ENCODE measurements at regions not wholly inside any gene's neighbourhood (a gene's known extent, or its start where the extent isn't known, plus 50 kb on each side); places are given as distances from the start of the nearest gene placed in this dataset.
A peak's percentile ranks its signal among the peaks of the same experiment; 100 is the strongest.

DNA sequence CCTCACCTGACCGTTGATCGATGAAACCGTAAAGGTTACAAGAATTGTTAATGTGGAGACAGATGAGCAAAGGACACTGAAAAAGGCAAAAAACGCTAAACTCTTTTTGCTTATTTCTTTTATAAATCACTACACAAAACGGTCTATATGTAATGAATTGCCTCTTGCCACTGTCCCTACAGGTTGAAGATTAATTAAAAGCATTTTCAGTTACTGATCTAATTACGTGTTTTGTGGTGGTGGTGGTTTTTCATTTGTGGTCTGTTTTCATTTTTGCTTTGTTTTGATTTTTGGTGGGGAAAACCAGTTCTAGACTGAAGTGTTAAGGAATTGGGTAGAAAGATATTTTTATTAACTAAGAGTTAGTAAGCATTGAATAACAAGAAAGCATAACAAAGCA, 299.2 kb upstream of the LRRN1 start:
- no peaks in the 10 kb centered on the region for H3K36me3 Mint-ChIP-seq (ENCODE audit: low read depth)
- no peaks in the 10 kb centered on the region for H3K27me3 Mint-ChIP-seq (ENCODE audit: low read depth)
- TF ChIP-seq, protein P1, sequence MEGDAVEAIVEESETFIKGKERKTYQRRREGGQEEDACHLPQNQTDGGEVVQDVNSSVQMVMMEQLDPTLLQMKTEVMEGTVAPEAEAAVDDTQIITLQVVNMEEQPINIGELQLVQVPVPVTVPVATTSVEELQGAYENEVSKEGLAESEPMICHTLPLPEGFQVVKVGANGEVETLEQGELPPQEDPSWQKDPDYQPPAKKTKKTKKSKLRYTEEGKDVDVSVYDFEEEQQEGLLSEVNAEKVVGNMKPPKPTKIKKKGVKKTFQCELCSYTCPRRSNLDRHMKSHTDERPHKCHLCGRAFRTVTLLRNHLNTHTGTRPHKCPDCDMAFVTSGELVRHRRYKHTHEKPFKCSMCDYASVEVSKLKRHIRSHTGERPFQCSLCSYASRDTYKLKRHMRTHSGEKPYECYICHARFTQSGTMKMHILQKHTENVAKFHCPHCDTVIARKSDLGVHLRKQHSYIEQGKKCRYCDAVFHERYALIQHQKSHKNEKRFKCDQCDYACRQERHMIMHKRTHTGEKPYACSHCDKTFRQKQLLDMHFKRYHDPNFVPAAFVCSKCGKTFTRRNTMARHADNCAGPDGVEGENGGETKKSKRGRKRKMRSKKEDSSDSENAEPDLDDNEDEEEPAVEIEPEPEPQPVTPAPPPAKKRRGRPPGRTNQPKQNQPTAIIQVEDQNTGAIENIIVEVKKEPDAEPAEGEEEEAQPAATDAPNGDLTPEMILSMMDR (IDR thresholded peaks at IDR 0.05; ENCODE audit: unreplicated experiment in 3 of 3): no peak
- H3K4me1 Mint-ChIP-seq: peaks cover 33% of the 10 kb centered on the region
- H3K9me3 Mint-ChIP-seq: peaks cover 6% of the 10 kb centered on the region
- no peak overlapping the region for H3K4me3 Mint-ChIP-seq
- no peak overlapping the region for H3K27ac Mint-ChIP-seq

DNA sequence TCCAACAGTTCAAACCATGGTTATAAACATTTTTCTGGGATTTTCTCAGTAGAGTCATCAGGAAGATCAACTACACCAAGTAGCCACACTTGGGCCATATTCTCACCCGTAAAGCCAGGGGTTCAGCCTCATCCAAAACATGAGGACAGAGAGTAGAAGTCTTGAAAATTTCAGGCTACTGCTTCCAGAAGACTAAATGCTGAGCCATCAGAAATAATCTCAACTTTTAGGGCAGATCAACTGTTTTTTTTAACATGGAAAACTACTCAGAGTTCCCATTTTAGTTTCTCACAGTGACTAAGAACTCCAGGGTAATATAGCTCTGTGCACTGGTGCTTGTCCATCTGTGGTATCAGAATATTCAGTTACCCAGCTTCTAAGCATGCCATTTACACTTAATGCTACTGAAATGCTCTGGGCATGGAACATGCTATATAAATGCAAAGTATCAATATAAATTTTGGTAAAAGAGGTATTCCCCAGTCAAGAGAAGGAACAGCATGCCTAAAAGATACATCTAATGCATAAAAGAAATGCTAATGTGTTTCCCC, 300.1 kb upstream of the LRRN1 start:
- Mint-ChIP-seq H3K4me3 (no peak overlapping the region), H3K27me3 (ENCODE audit: low read depth) (no peaks in the 10 kb centered on the region), H3K36me3 (ENCODE audit: low read depth) (no peaks in the 10 kb centered on the region), H3K4me1 (peaks cover 24% of the 10 kb centered on the region), H3K27ac (no peak overlapping the region), H3K9me3 (peaks cover 6% of the 10 kb centered on the region)
- TF ChIP-seq, protein P1 (IDR thresholded peaks at IDR 0.05; ENCODE audit: unreplicated experiment in 3 of 3): no peak

DNA sequence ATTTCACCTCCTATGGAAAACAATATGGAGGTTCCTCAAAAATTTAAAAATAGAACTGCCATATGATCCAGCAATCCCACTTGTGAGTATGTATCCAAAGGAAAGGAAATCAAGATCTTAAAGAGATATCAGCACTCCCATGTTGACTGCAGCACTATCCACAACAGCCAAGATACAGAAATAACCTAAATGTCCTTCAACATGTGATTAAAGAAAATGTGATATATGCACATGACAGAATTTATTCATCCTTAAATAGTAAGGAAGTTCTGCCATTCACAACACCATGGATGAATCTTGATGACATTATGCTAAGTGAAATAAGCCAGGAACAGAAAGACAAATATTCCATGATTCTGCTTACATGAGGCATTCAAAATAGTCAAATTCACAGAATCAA, 303.6 kb upstream of the LRRN1 start:
- Mint-ChIP-seq H3K4me1 (peaks cover 8% of the 10 kb centered on the region), H3K27me3 (ENCODE audit: low read depth) (no peaks in the 10 kb centered on the region), H3K27ac (peak overlapping the region in 1 of 3 experiments; percentile 9), H3K4me3 (no peak overlapping the region), H3K36me3 (ENCODE audit: low read depth) (no peaks in the 10 kb centered on the region), H3K9me3 (peaks cover 18% of the 10 kb centered on the region)
- TF ChIP-seq, protein P1 (IDR thresholded peaks at IDR 0.05; ENCODE audit: unreplicated experiment in 3 of 3): no peak

DNA sequence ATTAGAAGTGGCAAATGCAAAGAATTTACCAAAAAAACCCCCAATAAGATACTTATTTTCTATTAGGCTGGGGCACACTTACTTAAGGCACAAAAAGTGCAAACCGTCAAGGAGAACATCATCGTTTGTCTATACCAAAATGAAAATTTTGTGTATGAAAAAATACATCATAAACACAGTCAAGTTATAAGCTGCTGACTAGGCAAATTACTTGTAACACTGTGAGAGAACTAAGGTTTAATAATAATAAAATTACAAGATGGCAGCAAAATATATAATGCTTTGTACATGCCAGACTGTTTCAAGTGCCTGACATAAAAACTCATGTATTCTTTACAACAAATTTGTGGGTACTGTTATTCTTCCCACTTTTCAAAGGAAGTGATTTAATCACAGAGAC, 297.2 kb upstream of the CRBN start:
- TF ChIP-seq, protein P1 (IDR thresholded peaks at IDR 0.05; ENCODE audit: unreplicated experiment in 3 of 3): no peak
- no peaks in the 10 kb centered on the region for H3K36me3 Mint-ChIP-seq (ENCODE audit: low read depth)
- no peak overlapping the region for H3K27ac Mint-ChIP-seq
- no peaks in the 10 kb centered on the region for H3K27me3 Mint-ChIP-seq (ENCODE audit: low read depth)
- H3K4me1 Mint-ChIP-seq: no peaks in the 10 kb centered on the region
- H3K4me3 Mint-ChIP-seq: no peak overlapping the region
- H3K9me3 Mint-ChIP-seq: peaks cover 3% of the 10 kb centered on the region

DNA sequence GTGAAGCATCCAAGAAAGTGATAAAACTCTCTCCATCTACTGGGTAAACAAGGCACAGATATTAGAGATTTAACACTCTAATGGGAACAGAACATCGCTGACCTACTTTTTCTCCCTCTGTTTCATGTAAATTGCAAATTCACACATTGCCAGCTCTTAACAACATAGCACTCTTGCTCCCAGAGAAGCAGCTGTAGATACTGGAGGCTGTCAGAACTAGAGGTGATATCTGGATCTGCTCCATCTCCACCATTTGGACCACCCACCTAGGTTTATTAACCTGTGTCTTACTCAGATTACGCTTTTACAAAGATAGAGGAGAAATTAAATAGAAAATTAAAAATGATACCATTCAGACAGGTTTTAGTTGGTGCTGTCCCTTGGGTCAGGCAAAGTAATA, 289.1 kb upstream of the CRBN start:
- Mint-ChIP-seq H3K27ac (no peak overlapping the region), H3K4me1 (no peaks in the 10 kb centered on the region), H3K9me3 (no peaks in the 10 kb centered on the region), H3K4me3 (no peak overlapping the region), H3K36me3 (ENCODE audit: low read depth) (no peaks in the 10 kb centered on the region), H3K27me3 (ENCODE audit: low read depth) (no peaks in the 10 kb centered on the region)
- TF ChIP-seq, protein P1 (IDR thresholded peaks at IDR 0.05; ENCODE audit: unreplicated experiment in 3 of 3): no peak

DNA sequence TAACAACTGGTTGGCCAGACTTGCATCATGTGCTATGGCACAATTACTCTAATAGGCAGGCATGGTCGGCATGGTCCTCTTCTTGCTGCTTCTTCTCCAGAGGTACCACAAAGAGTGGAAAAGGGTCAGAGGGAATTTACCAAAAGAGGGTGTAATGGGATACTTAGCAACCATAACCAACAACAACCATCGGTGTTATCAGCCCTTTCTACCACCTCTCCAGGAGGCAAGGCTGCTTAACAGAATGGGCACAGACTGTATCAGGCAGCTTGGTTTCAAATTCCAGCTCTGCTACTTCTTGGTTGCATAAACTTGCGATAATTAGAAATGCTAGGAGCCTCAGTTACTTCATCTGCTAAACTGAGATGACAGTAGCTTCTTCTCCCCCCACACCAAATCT, 284.6 kb upstream of the CRBN start:
- TF ChIP-seq, protein P1 (IDR thresholded peaks at IDR 0.05; ENCODE audit: unreplicated experiment in 3 of 3): no peak
- no peaks in the 10 kb centered on the region for H3K4me1 Mint-ChIP-seq
- H3K4me3 Mint-ChIP-seq: no peak overlapping the region
- H3K36me3 Mint-ChIP-seq (ENCODE audit: low read depth): no peaks in the 10 kb centered on the region
- no peaks in the 10 kb centered on the region for H3K9me3 Mint-ChIP-seq
- no peaks in the 10 kb centered on the region for H3K27me3 Mint-ChIP-seq (ENCODE audit: low read depth)
- no peak overlapping the region for H3K27ac Mint-ChIP-seq
